ENCODE measurements at regions not wholly inside any gene's neighbourhood (a gene's known extent, or its start where the extent isn't known, plus 50 kb on each side); places are given as distances from the start of the nearest gene placed in this dataset.
"Not testable (repeated sequence)": the region's sequence is repeated elsewhere in the genome, so short reads cannot be mapped to it uniquely, and the experiment has no call there.

DNA sequence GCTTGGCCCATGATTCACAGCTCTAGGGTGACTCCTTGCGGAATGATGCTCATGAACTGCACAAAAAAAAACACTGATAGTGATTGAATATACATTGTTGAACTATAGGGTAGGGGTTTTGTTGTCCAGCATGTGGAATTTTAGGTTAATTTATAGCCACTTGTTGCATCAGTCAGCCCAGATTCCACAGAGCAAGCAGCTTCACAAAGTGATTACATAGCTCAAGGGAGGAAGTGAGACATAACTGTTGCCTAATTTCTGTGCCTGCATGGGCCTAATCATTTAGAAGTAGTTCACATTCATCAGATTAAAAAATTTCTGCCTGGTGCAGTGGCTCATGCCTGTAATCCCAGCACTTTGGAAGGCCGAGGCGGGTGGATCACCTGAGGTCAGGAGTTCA, 142.2 kb upstream of the ZNF722 start:
- DNase-seq: not testable (repeated sequence)

DNA sequence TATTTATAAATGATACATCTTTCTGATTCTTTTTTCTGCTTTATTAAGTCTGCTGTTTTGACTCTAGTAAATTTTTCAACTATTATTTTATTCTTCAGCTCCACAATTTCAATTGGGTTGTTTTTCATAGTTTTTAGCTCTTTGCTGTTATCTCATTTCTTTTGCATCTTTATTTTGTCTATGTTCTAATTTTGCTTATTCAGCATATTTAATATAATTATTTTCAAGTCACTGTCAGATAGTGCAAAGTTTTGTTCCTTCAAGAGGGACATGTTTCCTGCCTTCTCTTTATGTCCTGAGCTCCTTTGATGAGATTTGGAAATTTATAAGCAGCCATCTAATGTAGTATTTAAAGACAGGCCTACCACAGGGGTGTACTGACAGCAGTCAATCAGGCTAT, 131.5 kb upstream of the ZNF722 start:
- DNase-seq: no peak

DNA sequence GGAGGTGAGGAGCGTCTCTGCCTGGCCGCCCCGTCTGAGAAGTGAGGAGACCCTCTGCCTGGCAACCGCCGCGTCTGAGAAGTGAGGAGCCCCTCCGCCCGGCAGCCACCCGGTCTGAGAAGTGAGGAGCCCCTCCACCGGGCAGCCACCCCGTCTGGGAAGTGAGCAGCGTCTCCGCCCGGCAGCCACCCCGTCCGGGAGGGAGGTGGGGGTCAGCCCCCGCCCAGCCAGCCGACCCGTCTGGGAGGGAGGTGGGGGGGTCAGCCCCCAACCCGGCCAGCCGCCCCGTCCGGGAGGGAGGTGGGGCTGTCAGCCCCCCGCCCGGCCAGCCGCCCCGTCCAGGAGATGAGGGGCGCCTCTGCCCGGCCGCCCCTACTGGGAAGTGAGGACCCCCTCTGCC, 124.4 kb upstream of the ZNF722 start:
- DNase-seq: not testable (repeated sequence)

DNA sequence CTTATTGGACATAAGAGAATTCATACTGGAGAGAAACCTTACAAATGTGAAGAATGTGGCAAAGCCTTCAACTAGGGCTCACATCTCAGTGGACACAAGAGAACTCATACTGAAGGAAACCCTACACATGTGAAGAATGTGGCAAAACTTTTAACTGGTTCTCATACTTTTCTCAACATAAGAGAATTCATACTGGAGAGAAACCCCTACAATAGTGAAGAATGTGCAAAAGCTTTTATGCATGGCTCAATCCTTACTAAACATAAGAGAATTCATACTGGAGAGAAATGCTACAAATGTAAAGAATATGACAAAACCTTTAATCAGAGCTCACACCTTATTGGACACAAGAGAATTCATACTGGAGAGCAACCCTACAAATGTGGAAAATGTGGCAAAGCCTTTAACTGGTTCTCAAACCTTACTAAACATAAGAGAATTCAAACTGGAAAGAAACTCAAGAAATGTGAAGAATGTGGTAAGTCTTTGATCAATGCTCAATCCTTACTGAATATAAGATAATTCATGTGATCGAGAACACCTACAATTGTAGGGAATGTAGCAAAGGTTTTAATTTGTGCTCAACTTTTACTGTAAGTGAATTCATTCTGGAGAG, 121.8 kb upstream of the ZNF722 start:
- DNase-seq: no peak

DNA sequence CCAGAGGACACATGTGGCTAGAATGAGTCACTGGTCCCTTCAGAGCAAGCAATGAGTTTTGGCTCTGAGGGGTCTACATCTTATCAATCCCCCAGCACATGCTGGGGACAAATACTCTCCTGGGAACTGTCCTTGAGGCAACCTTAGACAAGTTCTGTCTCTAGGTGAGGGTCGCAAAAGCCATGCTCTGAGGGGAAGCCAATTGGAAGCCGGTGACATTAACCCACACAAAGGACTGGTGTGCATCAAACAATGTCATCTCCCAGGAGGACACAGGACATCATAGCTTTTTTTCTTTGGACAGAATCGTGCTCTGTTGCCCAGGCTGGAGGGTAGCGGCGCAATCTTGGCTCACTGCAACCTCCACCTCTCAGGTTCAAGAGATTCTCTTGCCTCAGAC, 111.6 kb upstream of the ZNF722 start:
- DNase-seq: no peak

DNA sequence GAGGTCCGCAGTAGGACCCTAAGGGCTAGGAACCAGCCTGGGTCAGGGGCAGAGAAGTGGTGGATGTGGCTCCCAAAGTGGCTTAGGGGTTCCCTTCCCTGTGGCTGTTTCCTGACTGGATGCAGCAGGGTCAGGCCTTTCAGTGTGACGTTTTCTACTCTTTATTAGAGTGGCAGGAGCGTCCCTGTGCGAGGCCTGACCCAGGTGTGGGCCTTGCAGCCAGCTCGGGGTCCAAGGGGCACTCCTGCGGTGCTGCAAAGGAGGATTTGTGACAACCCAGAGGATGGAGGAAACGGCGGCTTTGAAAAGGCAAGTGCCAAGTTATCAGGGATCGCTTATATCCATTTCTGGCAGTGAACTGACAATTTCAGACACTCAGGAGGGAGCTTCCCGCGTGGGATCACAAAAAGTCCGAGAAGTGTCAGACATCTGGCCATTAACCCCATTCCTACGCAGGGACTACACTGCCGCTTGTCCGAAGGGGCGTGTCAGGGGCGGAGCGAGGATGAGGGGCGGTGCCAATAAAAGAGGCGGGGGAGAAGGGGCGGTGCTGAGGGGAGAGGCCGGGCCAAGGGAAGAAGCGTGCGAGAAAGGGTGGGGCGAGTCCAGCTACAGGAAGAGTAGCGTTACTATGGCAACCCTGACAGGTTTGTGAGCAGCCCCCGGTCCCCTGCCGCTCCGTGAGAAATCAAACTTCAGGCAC, 98.8 kb upstream of the ZNF722 start:
- peak; percentile 84 for DNase-seq

DNA sequence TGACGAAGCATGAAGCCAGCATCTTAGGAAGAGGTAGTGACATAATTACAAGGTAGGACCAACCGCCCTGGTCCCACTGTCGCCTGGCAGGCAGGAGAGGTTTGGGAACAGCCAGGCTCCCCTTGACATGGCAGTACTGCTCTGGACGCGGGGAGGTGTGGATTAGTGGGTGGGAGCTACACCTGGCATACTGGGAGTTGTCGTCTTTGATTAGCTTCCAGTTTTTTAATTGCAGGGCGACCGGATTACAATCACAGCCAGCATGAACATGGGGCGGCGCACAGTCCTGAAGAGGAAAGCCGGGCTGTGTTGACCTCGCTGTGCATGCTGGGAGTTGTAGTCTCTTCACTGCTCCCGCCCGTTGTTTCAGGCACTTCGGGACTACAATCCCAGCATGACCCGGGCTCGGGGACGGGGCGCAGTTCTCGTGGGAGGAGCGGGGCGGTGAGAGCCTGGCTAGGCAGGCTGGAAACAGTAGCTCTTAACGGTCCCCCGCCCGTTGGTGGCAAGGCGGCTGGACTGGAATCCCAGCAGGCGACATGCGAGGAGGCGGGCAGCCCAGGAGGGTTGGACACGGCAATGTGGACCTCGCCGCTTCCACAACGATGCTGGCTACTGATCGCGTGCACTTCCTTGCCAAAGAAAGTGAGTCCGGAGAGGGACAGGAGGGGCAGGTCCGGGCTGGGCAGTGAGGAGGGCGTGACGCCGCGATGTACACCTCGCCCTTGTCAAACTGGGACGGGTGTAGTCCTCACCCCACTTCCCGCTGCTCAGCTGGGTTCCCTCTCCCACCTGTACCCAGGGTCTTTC, 98.0 kb upstream of the ZNF722 start:
- peak; percentile 93 for DNase-seq

DNA sequence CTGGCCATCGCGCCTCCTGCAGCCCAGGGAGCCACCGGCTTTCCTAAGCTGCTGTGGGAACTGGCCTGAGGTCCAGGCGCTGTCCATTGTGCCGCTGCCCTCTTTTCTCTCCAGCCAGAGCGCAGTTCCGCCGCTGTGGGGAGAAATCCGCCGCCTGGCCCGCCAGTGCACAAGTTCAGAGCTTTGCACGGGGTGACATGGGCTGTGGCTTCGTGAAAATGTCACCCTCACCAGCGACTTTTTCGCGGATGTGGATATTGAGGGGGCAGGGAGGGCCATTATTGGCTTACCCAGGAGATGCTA, 97.5 kb upstream of the ZNF722 start:
- not testable (repeated sequence) for DNase-seq

DNA sequence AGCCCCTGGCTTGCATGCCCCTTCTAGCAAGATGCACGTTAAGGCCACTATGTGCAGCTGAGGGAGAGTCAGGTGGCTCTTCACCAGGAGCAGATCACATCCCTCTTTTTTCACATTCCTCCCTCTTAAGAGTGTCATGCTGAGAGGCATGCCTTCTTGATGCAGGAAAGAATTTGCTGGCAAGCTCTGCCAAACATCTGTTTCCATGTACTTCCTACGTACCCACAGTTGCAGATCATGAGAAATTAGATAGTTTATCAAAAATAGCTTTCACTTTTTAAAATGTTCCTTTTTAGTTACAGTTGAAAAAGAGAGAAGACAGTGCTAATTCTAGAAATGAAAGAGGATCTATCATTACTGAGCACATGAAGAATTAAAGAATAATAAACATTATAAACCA, 79.7 kb upstream of the ZNF722 start:
- no peak for DNase-seq

DNA sequence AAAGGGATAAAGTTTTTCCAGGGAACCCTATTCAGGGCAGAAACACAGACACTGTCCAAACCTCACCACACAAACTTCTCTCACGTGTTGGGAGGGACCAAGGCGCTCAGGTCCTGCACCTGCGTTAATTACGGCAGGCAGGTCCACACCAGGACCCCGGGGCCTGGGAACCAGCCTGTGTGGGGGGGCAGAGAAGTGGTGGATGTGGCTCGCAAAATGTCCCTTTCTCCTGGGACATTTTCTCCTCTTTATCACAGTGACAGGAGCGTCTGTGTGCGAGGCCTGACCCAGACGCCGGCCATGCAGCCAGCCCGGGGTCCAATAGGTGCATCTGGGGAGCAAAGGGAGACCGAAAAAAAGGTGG, 73.4 kb upstream of the ZNF722 start:
- DNase-seq: peak; percentile 11

DNA sequence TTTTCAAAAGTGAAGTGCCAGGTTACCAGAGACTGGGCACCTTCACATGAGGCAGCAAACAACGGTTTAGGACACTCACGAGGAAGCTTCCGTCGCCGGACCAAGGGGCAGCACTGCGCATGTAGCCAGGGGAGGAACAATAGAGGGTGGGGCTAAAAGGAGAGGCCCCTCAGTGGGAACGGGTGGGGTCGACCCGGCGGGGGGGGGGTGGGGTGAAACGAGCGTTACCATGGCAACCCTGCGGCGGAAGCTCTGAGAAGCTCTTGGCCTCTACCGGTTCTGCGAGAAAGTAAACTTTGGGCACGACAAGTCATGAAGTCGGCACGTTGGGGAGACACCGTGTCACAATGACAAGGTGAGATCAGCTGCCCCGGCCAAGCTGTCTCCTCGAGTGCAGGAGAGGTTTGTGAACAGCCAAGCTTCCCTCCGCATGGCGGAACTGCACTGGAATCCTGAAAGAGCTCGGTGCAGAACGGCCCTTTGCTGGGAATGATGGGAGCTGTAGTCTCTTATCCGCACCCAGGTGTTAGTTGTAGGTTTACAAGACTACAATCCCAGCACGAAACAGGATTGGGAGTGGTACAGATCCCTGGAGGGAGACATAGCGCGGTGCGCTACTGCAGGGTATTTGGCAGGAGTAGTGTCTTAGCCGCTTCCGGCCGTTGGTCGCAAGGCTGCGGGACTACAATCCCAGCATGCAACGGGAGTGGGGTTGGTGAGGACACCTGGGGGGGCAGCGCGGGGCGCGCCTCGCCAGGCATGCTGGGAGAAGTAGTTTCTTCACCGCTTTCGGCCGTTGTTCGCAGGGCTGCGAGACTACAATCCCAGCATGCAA, 72.8 kb upstream of the ZNF722 start:
- peak; percentile 93 for DNase-seq

DNA sequence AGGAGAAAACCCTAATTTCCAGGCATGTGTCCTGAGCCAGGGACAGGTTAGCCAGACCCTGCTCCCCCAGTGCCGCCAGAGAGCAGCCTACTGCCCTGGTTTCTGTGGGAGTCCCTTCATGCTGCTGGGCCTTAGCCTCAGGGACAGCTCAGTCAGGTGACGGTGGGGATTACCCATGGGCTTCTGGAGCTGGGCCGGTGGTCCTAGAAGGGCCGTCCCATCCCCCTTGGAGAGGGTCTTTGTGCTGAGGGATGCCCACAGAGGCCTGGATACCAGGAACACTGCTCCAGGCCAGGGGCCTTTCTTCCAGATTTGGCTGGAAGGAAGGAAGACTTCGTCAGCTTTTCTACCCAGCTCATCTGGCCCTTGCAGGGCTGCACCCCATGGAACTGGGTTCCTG, 71.4 kb upstream of the ZNF722 start:
- no peak for DNase-seq

DNA sequence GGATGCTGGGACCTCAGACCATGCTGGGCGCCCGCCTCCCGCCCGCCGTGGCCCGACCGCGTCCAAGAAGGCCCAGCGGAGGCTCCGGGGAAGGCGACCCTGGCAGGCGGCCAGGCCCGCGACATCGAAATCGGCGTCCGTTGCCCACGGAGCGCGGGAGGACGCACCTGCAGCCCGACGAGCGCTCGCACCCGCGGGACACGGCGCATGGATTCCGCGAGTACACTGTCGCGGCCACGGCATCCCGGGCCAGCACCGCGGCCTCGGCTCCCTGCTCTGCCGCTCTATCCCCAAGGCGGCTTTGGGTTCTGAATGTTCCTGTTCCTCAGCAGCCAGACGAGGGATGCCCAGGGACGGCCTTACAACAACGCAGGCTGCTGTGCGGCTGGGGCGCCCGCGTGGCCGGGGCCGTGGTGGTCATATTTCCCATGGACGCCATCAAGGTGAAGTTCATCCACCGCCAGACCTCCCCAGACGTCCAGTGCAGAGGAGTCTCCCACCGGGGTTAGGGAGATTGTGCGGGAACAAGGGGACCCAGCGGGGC, 67.5 kb upstream of the ZNF722 start:
- no peak for DNase-seq

DNA sequence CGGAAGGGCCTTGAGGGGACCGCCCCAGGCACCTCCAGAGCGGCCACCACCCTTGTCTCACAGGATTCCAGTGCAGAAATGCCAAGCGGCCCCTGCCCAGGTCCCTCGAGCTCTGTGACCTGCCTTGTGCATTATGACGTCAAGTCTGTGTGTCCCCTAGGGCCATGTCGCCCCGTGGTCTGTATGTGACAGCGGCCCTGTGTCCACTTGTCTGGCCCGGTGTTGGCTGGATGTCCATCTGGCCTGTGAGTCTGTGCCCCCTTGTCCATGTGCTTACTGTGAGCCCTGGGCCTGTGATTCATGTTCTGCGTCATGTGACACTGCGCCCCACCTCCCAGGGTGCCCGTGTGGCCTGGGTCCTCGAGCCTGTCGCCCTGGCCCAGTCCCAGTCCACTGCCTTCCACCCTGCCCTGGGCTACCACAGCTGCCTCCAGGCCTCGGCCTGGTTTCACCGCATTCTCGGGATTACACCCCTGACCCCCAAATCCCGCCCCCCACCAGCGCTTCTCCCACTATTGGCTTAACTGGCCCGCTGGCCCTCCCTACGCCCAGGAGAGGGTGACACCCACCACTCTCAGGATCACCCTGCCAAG, 66.6 kb upstream of the ZNF722 start:
- DNase-seq: no peak

Data from activated CD4-positive, alpha-beta T cell treated with anti-CD3 and anti-CD28 coated beads for 48 hours (primary cell).